C4-2B (cell line): ENCODE measurements at regions not wholly inside any gene's neighbourhood (a gene's known extent, or its start where the extent isn't known, plus 50 kb on each side); places are given as distances from the start of the nearest gene placed in this dataset.

ENCODE experiments used
- CTCF ChIP-seq: fragments of 450-650 bp; conservative IDR thresholded peaks from 2 replicates; pipeline ENCODE4 v1.5.1; 2017; ENCODE audit warnings: mild to moderate bottlenecking
- ZFX ChIP-seq: fragments of 450-650 bp; IDR thresholded peaks from 2 replicates; pipeline ENCODE4 v1.6.1; 2017

- TF ChIP-seq CTCF (no peak), ZFX (no peak)
These were observed 87.9 kb downstream of the DIPK2A start for GRCh38 chr3:144059481-144059880.
